IPS DF 6.9 (cell line): ENCODE measurements at regions not wholly inside any gene's neighbourhood (a gene's known extent, or its start where the extent isn't known, plus 50 kb on each side); places are given as distances from the start of the nearest gene placed in this dataset.

ENCODE experiments used
- DNase-seq: peaks from one replicate; pipeline ENCODE4 v3.0.0-alpha.2; 2013; ENCODE audit warnings: low read depth, low spot score
- H3K27ac ChIP-seq: one replicate; pipeline ENCODE4 v1.5.1; 2013; ENCODE audit warnings: low read length, control low read depth
- H3K27me3 ChIP-seq: 2 replicates; pipeline ENCODE4 v1.6.1; 2013; ENCODE audit warnings: mild to moderate bottlenecking, low read length; ENCODE audit not compliant: control insufficient read depth, insufficient read depth
- H3K36me3 ChIP-seq: 2 replicates; pipeline ENCODE4 v1.6.1; 2013; ENCODE audit warnings: low read length; ENCODE audit not compliant: control insufficient read depth, insufficient read depth
- H3K4me1 ChIP-seq: 2 replicates; pipeline ENCODE4 v1.6.1; 2013; ENCODE audit warnings: low read length; ENCODE audit not compliant: control insufficient read depth, insufficient read depth
- H3K4me3 ChIP-seq: 2 replicates; pipeline ENCODE4 v1.5.1; 2013; ENCODE audit warnings: mild to moderate bottlenecking, low read length
- H3K9me3 ChIP-seq: 2 replicates; pipeline ENCODE4 v1.6.1; 2013; ENCODE audit warnings: low read length, inconsistent platforms; ENCODE audit not compliant: control insufficient read depth, insufficient read depth
- WGBS: extraction: QIAGEN DNeasy Blood & Tissue Kit; methylation state at CpG from one replicate; pipeline ENCODE4 v1.1.7; 2013; ENCODE audit warnings: mixed read lengths, missing lambda C conversion rate; ENCODE audit not compliant: insufficient read length, insufficient coverage; 5-methylcytosine and 5-hydroxymethylcytosine counted together

DNA sequence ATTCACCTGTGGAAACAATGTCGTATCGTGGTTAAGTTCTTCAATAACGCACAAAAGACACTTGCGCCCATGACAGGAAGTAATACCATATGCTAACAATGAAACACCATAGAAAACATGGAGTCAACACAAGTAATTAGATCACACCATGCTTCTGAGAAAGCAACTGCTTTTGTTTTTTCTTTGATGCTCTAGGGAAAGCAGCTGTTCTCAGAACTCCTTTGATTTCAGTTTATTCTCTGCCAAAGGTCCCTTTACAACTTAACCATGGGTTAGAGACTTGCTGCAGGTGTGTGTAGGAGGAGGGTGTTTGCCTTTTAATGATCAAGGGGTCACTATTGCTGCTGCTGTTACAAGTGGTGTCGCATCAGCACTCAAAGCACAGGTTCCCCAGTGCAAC, 324.0 kb upstream of the SLCO3A1 start:
- no CpG with 5 or more reads among the region's 5 CpGs for WGBS
- Histone ChIP-seq H3K9me3 (no peaks in the 10 kb centered on the region), H3K36me3 (no peaks in the 10 kb centered on the region), H3K27me3 (no peaks in the 10 kb centered on the region), H3K4me1 (no peaks in the 10 kb centered on the region), H3K4me3 (no peak overlapping the region), H3K27ac (no peak overlapping the region)
- no peak for DNase-seq

DNA sequence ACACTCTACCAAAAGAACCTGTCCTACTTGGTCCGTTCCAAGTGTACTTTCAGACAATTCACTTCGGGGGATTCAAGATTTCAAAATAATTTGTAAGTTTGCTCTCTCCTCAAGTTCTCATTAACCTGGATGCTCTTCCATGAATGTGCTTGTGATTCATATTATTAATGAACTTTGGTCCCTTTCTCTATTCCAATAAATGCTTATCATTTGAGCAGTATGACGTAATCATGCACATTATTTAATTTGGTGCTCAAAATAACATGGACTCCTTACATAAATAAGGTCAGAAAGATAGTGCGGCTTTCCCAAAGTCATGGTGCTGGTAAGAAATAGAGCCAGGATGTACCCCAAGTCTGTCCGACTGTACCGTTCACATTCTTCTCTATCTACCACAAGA, 323.2 kb upstream of the SLCO3A1 start:
- Histone ChIP-seq H3K27ac (no peak overlapping the region), H3K27me3 (no peaks in the 10 kb centered on the region), H3K36me3 (no peaks in the 10 kb centered on the region), H3K4me3 (no peak overlapping the region), H3K9me3 (no peaks in the 10 kb centered on the region), H3K4me1 (no peaks in the 10 kb centered on the region)
- WGBS: no CpG with 5 or more reads among the region's 6 CpGs
- no peak for DNase-seq

- H3K36me3 ChIP-seq: no peaks in the 10 kb centered on the region
- no peaks in the 10 kb centered on the region for H3K4me1 ChIP-seq
- no CpG with 5 or more reads among the region's 9 CpGs for WGBS
- no peak for DNase-seq
- H3K9me3 ChIP-seq: no peaks in the 10 kb centered on the region
- H3K27me3 ChIP-seq: no peaks in the 10 kb centered on the region
- no peak overlapping the region for H3K4me3 ChIP-seq
- H3K27ac ChIP-seq: no peak overlapping the region
Observed at GRCh38 chr15:91530956-91531582, 322.4 kb upstream of the SLCO3A1 start.

- Histone ChIP-seq H3K27me3 (no peaks in the 10 kb centered on the region), H3K9me3 (no peaks in the 10 kb centered on the region), H3K27ac (no peak overlapping the region), H3K4me1 (no peaks in the 10 kb centered on the region), H3K36me3 (no peaks in the 10 kb centered on the region), H3K4me3 (no peak overlapping the region)
- no peak for DNase-seq
- WGBS: no CpG with 5 or more reads among the region's 2 CpGs
Observed at GRCh38 chr15:91534235-91534634, 319.3 kb upstream of the SLCO3A1 start.

GRCh38 chr15:91534976-91535375, 318.5 kb upstream of the SLCO3A1 start:
- no CpG with 5 or more reads among the region's 2 CpGs for WGBS
- no peaks in the 10 kb centered on the region for H3K9me3 ChIP-seq
- no peak for DNase-seq
- no peak overlapping the region for H3K27ac ChIP-seq
- H3K4me3 ChIP-seq: no peak overlapping the region
- no peaks in the 10 kb centered on the region for H3K4me1 ChIP-seq
- no peaks in the 10 kb centered on the region for H3K27me3 ChIP-seq
- no peaks in the 10 kb centered on the region for H3K36me3 ChIP-seq

DNA sequence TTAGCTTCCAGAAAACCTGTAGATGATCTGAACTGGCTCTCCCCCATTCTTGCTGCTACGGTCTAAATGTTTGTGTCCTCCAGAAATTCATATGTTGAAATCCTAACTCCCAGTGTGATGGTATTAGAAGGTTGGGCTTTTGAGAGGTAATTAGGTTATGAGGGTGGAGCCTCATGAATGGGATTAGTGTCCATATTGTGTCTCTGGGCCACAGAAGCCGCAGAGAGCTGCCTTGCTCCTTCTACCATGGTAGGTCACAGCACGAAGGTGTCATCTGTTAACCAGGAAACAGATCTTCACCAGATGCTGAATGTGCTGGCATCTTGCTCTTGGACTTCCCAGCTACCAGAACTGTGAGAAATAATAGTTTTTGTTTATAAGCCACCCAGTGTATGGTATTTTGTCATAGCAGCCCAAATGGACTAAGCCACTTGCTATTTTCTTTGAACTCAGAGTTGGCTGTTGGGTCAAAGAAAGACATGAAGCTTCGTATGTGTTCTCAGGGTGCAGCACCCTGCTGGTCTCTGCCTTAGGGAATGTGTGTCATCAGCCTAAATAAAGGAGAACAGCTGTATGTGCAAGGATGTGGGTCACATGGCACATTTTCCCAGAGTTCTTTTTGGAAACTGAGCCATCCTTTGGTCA, 317.5 kb upstream of the SLCO3A1 start:
- H3K27ac ChIP-seq: no peak overlapping the region
- no peaks in the 10 kb centered on the region for H3K9me3 ChIP-seq
- no peaks in the 10 kb centered on the region for H3K36me3 ChIP-seq
- WGBS: no CpG with 5 or more reads among the region's 4 CpGs
- DNase-seq: no peak
- no peaks in the 10 kb centered on the region for H3K4me1 ChIP-seq
- H3K27me3 ChIP-seq: no peaks in the 10 kb centered on the region
- no peak overlapping the region for H3K4me3 ChIP-seq

- Histone ChIP-seq H3K4me3 (no peak overlapping the region), H3K27me3 (no peaks in the 10 kb centered on the region), H3K9me3 (no peaks in the 10 kb centered on the region), H3K36me3 (no peaks in the 10 kb centered on the region), H3K27ac (no peak overlapping the region), H3K4me1 (no peaks in the 10 kb centered on the region)
- DNase-seq: no peak
- no CpG with 5 or more reads among the region's 5 CpGs for WGBS
Observed at GRCh38 chr15:91537856-91538255, 315.7 kb upstream of the SLCO3A1 start.

DNA sequence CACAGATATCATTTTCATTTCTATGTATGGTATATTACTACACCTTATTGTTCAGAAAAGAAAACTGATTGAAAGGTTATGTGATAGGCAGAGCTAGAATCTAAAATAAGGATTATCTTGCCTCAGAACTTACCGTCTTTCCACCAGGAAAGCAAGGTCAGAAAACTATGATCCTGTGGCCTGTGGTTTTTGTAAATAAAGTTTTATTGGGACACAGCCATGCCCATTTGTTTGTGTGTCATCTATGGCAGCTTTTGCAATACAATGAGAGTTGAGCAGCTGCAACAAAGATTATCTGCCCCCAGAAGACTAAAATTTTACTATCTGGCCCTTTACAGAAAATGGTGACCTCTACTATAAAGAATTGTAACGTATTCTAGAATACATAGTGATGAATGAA, 314.7 kb upstream of the SLCO3A1 start:
- DNase-seq: no peak
- no CpG with 5 or more reads among the region's 2 CpGs for WGBS
- Histone ChIP-seq H3K9me3 (no peaks in the 10 kb centered on the region), H3K36me3 (no peaks in the 10 kb centered on the region), H3K27ac (no peak overlapping the region), H3K4me3 (no peak overlapping the region), H3K27me3 (no peaks in the 10 kb centered on the region), H3K4me1 (no peaks in the 10 kb centered on the region)

DNA sequence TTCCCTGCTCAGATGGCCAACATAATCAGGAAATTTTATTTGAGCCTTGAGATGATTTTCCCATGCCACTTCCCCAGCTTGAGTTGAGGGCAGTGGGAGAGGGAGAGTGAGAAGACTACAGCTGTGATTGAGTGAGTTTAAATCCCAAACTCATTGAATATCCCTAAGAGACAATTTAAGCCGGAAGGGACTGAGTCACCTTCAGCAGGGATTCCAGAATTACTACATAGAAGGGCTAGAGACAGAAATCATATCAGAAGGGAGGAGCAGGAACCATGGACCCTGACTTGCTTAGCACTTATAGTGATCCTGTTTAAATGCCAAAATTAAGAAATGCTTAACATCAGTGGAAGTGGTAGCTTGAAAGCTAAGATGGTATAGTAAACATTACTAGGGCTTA, 312.2 kb upstream of the SLCO3A1 start:
- DNase-seq: no peak
- Histone ChIP-seq H3K27me3 (no peaks in the 10 kb centered on the region), H3K9me3 (no peaks in the 10 kb centered on the region), H3K27ac (no peak overlapping the region), H3K4me3 (no peak overlapping the region), H3K36me3 (no peaks in the 10 kb centered on the region), H3K4me1 (no peaks in the 10 kb centered on the region)
- no CpG with 5 or more reads among the region's 1 CpG for WGBS

DNA sequence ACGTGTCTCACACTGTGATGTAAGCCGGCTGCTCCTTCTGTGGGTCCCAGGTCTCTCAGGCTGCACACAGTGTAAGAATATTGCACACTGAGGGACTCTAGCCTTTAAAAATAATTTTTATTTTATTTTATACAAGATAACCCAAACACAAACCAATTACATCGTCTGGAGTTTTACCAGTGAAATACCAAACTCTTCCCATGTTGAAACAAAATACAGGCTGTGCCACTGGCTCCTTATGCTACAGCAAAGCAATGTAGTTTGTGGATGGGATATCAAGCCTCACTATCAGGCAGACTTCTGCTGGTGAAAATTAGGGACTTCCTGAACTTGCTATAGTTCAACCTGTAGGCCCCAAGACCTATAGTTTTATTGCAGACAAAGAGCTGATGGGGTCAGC, 311.3 kb upstream of the SLCO3A1 start:
- H3K27me3 ChIP-seq: no peaks in the 10 kb centered on the region
- H3K4me3 ChIP-seq: no peak overlapping the region
- no peak overlapping the region for H3K27ac ChIP-seq
- H3K4me1 ChIP-seq: no peaks in the 10 kb centered on the region
- DNase-seq: no peak
- H3K9me3 ChIP-seq: no peaks in the 10 kb centered on the region
- no peaks in the 10 kb centered on the region for H3K36me3 ChIP-seq
- WGBS: 100% methylated on average over 1 of the region's 3 CpGs

- no CpG with 5 or more reads among the region's 3 CpGs for WGBS
- H3K27me3 ChIP-seq: no peaks in the 10 kb centered on the region
Observed at GRCh38 chr15:91547356-91547755, 306.2 kb upstream of the SLCO3A1 start.

More at GRCh38 chr15:91547356-91547755, 306.2 kb upstream of the SLCO3A1 start:
- Histone ChIP-seq H3K4me1 (no peaks in the 10 kb centered on the region), H3K9me3 (no peaks in the 10 kb centered on the region), H3K36me3 (no peaks in the 10 kb centered on the region), H3K27ac (no peak overlapping the region), H3K4me3 (no peak overlapping the region)
- no peak for DNase-seq
